ENCODE measurements at regions not wholly inside any gene's neighbourhood (a gene's known extent, or its start where the extent isn't known, plus 50 kb on each side); places are given as distances from the start of the nearest gene placed in this dataset.

DNA sequence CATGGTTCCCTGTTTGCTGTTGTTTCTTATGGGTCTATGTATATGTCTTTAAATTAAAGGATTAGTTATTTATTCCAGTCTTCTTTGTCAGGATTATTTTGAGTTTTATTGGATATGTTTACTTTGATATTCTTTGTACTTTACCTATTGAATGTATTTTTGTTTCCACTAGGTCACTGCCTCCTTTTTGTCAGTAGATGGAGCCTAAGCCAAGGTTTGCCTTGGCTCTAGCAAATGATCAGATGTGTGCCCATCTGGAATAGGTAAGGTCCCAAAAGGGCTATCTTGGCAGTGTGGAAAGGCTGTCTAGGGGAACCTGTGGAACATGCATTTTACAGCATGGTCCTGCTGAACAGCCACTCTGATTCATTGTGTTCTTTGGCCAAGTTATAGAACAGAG, 337.3 kb upstream of the GHITM start:
- Mint-ChIP-seq H3K9me3 (ENCODE audit: unreplicated experiment) (no peaks in the 10 kb centered on the region), H3K4me3 (ENCODE audit: unreplicated experiment) (no peak overlapping the region), H3K27ac (ENCODE audit: unreplicated experiment) (no peak overlapping the region), H3K36me3 (ENCODE audit: unreplicated experiment) (no peaks in the 10 kb centered on the region), H3K27me3 (ENCODE audit: unreplicated experiment) (no peaks in the 10 kb centered on the region), H3K4me1 (ENCODE audit: low read depth, unreplicated experiment) (no peaks in the 10 kb centered on the region)
- TF ChIP-seq CTCF (IDR thresholded peaks at IDR 0.05; ENCODE audit: partially characterized antibody, unreplicated experiment), result no peak
- no peak for DNase-seq

DNA sequence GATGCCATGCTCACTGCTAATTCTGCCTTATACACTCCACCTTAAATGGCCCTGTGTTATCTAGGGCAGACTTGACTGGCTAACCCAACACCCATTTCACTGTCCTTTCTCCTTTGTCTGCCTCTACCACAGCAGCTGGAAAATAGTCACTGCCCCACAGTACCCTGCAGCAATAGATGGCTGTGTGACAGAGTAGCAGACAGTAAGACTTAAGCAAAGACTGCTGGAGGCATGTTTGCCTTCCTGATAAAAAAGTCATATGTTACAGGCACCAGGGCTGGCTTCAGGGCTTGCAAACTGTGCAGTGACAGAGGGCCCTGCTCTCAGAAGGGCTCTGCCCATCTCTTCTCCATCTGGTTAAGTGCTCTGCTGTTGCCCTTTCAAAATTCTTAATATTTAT, 332.6 kb upstream of the GHITM start:
- no peaks in the 10 kb centered on the region for H3K27me3 Mint-ChIP-seq (ENCODE audit: unreplicated experiment)
- no peaks in the 10 kb centered on the region for H3K4me1 Mint-ChIP-seq (ENCODE audit: low read depth, unreplicated experiment)
- no peaks in the 10 kb centered on the region for H3K9me3 Mint-ChIP-seq (ENCODE audit: unreplicated experiment)
- DNase-seq, result no peak
- H3K4me3 Mint-ChIP-seq (ENCODE audit: unreplicated experiment), result no peak overlapping the region
- H3K36me3 Mint-ChIP-seq (ENCODE audit: unreplicated experiment), result no peaks in the 10 kb centered on the region
- no peak for TF ChIP-seq CTCF (IDR thresholded peaks at IDR 0.05; ENCODE audit: partially characterized antibody, unreplicated experiment)
- no peak overlapping the region for H3K27ac Mint-ChIP-seq (ENCODE audit: unreplicated experiment)

DNA sequence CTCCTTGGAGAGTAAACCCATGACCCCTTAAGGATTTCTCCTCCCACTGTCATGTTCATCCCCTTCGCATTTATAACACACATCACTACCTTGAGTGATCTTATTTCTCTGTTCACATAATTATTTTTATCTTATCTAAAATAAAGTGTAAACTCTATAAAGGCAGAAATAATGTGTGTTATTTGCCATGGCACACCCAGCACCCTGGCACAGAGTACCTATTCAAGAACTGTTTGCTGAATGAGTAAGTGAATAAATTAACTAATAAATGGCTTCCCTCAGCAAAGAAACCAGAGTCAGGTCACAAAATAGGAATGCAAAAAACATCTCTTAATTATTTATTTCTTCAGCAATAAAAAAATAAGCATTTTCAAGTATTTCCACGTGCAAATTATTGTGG, 330.3 kb upstream of the GHITM start:
- Mint-ChIP-seq H3K4me3 (ENCODE audit: unreplicated experiment) (no peak overlapping the region), H3K27me3 (ENCODE audit: unreplicated experiment) (no peaks in the 10 kb centered on the region), H3K4me1 (ENCODE audit: low read depth, unreplicated experiment) (no peaks in the 10 kb centered on the region), H3K36me3 (ENCODE audit: unreplicated experiment) (no peaks in the 10 kb centered on the region), H3K27ac (ENCODE audit: unreplicated experiment) (no peak overlapping the region), H3K9me3 (ENCODE audit: unreplicated experiment) (no peaks in the 10 kb centered on the region)
- no peak for DNase-seq
- no peak for TF ChIP-seq CTCF (IDR thresholded peaks at IDR 0.05; ENCODE audit: partially characterized antibody, unreplicated experiment)

- Mint-ChIP-seq H3K27ac (ENCODE audit: unreplicated experiment) (no peak overlapping the region), H3K4me1 (ENCODE audit: low read depth, unreplicated experiment) (no peaks in the 10 kb centered on the region), H3K9me3 (ENCODE audit: unreplicated experiment) (no peaks in the 10 kb centered on the region), H3K4me3 (ENCODE audit: unreplicated experiment) (no peak overlapping the region), H3K36me3 (ENCODE audit: unreplicated experiment) (no peaks in the 10 kb centered on the region), H3K27me3 (ENCODE audit: unreplicated experiment) (no peaks in the 10 kb centered on the region)
- no peak for TF ChIP-seq CTCF (IDR thresholded peaks at IDR 0.05; ENCODE audit: partially characterized antibody, unreplicated experiment)
- DNase-seq, result no peak
Measured at GRCh38 chr10:83816942-83817341, 322.4 kb upstream of the GHITM start.

- Mint-ChIP-seq H3K27me3 (ENCODE audit: unreplicated experiment) (no peaks in the 10 kb centered on the region), H3K27ac (ENCODE audit: unreplicated experiment) (no peak overlapping the region), H3K4me1 (ENCODE audit: low read depth, unreplicated experiment) (no peaks in the 10 kb centered on the region), H3K9me3 (ENCODE audit: unreplicated experiment) (no peaks in the 10 kb centered on the region), H3K36me3 (ENCODE audit: unreplicated experiment) (no peaks in the 10 kb centered on the region), H3K4me3 (ENCODE audit: unreplicated experiment) (no peak overlapping the region)
- TF ChIP-seq CTCF (IDR thresholded peaks at IDR 0.05; ENCODE audit: partially characterized antibody, unreplicated experiment), result no peak
- no peak for DNase-seq
Measured at GRCh38 chr10:83817797-83818196, 321.5 kb upstream of the GHITM start.

All from glutamatergic neuron (in vitro differentiated cells).